ENCODE measurements at regions not wholly inside any gene's neighbourhood (a gene's known extent, or its start where the extent isn't known, plus 50 kb on each side); places are given as distances from the start of the nearest gene placed in this dataset.

DNA sequence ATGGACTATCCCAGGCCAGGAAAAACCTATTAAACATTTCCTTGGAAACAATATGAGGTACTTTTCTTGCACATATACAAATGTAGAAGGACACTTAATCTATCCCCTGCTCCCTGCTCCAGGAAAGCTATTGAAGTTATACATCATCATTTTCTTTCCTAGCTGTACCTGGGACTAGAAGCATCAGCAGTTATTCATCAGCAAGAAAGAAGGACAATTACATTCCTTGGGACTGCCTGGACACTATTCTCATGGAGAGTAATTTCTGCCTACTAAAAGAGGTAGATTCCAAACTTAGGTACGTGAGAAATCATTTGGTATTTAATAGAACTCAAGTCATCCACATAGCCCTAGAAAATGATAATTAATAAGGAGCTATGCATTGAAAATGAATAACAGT is 51.0 kb upstream of the PICALM start:
- intact Hi-C loops (cut with micrococcal nuclease), result no loop called here
- no CpG with 5 or more reads among the region's 1 CpG for WGBS (ENCODE audit: insufficient coverage)
- H3K36me3 Mint-ChIP-seq, result no peaks in the 10 kb centered on the region
- no peak for DNase-seq
- no peaks in the 10 kb centered on the region for H3K27me3 ChIP-seq (ENCODE audit: control insufficient read depth, insufficient read depth, low read length)
- peaks cover 0 to 4% of the 10 kb centered on the region in 2 donors for H3K27me3 Mint-ChIP-seq (ENCODE audit: low read depth in 2 of 2)
- no peak overlapping the region for H3K27ac Mint-ChIP-seq
- ATAC-seq, result no peak
- no peak for TF ChIP-seq CTCF (IDR thresholded peaks at IDR 0.05)
- no peak overlapping the region for H3K4me3 Mint-ChIP-seq
- H3K9me3 Mint-ChIP-seq, result no peaks in the 10 kb centered on the region
- H3K4me1 ChIP-seq (ENCODE audit: control insufficient read depth, insufficient read depth, low read length), result peaks cover 12% of the 10 kb centered on the region
- H3K27ac ChIP-seq (ENCODE audit: low read length), result no peak overlapping the region
- peaks cover 25 to 29% of the 10 kb centered on the region in 2 donors for H3K4me1 Mint-ChIP-seq
- no peaks in the 10 kb centered on the region for H3K36me3 ChIP-seq (ENCODE audit: control insufficient read depth, insufficient read depth, low read length)
- no peaks in the 10 kb centered on the region for H3K9me3 ChIP-seq (ENCODE audit: control insufficient read depth, insufficient read depth, low read length)
- H3K4me3 ChIP-seq (ENCODE audit: low read length), result no peak overlapping the region

- Mint-ChIP-seq H3K36me3 (no peaks in the 10 kb centered on the region), H3K27me3 (ENCODE audit: low read depth in 2 of 2) (peaks cover 0 to 5% of the 10 kb centered on the region in 2 donors), H3K4me1 (peaks cover 17 to 22% of the 10 kb centered on the region in 2 donors), H3K4me3 (no peak overlapping the region), H3K27ac (no peak overlapping the region), H3K9me3 (no peaks in the 10 kb centered on the region)
- Histone ChIP-seq H3K36me3 (ENCODE audit: control insufficient read depth, insufficient read depth, low read length) (no peaks in the 10 kb centered on the region), H3K4me1 (ENCODE audit: control insufficient read depth, insufficient read depth, low read length) (peaks cover 12% of the 10 kb centered on the region), H3K27me3 (ENCODE audit: control insufficient read depth, insufficient read depth, low read length) (no peaks in the 10 kb centered on the region), H3K27ac (ENCODE audit: low read length) (no peak overlapping the region), H3K4me3 (ENCODE audit: low read length) (no peak overlapping the region), H3K9me3 (ENCODE audit: control insufficient read depth, insufficient read depth, low read length) (no peaks in the 10 kb centered on the region)
- WGBS (ENCODE audit: insufficient coverage), result 100% methylated on average over 3 of the region's 3 CpGs
- ATAC-seq, result no peak
- intact Hi-C loops (cut with micrococcal nuclease), result no loop called here
- no peak for DNase-seq
- TF ChIP-seq CTCF (IDR thresholded peaks at IDR 0.05), result no peak
Measured at GRCh38 chr11:86119077-86119476, 50.2 kb upstream of the PICALM start.

Data from natural killer cell (primary cell).